GM18511 (cell line): ENCODE measurements at regions not wholly inside any gene's neighbourhood (a gene's known extent, or its start where the extent isn't known, plus 50 kb on each side); places are given as distances from the start of the nearest gene placed in this dataset.
"Not testable (repeated sequence)": the region's sequence is repeated elsewhere in the genome, so short reads cannot be mapped to it uniquely, and the experiment has no call there.

Experiments
- ATAC-seq: cut with Tn5 transposase; IDR thresholded peaks from one replicate; pipeline ENCODE4 v1.9.1; 2021; ENCODE audit warnings: mild to moderate bottlenecking, moderate library complexity; ENCODE audit not compliant: unreplicated experiment

- no peak for ATAC-seq
Measured at GRCh38 chr12:97616946-97617345, 154.3 kb downstream of the RMST start.

- no peak for ATAC-seq
Measured at GRCh38 chr12:97628962-97629361, 166.4 kb downstream of the RMST start.

- ATAC-seq = no peak
Measured at GRCh38 chr12:97629382-97629781, 166.8 kb downstream of the RMST start.

GRCh38 chr12:97630356-97630755 lies 167.8 kb downstream of the RMST start:
- ATAC-seq = no peak

GRCh38 chr12:97630875-97631274 lies 168.3 kb downstream of the RMST start:
- no peak for ATAC-seq

GRCh38 chr12:97637770-97638169 lies 175.2 kb downstream of the RMST start:
- ATAC-seq = no peak

GRCh38 chr12:97638739-97639138 lies 176.1 kb downstream of the RMST start:
- ATAC-seq = no peak

- ATAC-seq = no peak
Measured at GRCh38 chr12:97639702-97640101, 177.1 kb downstream of the RMST start.

- ATAC-seq = no peak
Measured at GRCh38 chr12:97640826-97641225, 178.2 kb downstream of the RMST start.

GRCh38 chr12:97642911-97643310 lies 180.3 kb downstream of the RMST start:
- no peak for ATAC-seq

- ATAC-seq = no peak
Measured at GRCh38 chr12:97643924-97644323, 181.3 kb downstream of the RMST start.

- ATAC-seq = no peak
Measured at GRCh38 chr12:97645726-97646125, 183.1 kb downstream of the RMST start.

- ATAC-seq = no peak
Measured at GRCh38 chr12:97647142-97647541, 184.5 kb downstream of the RMST start.

- ATAC-seq = no peak
Measured at GRCh38 chr12:97650242-97650641, 187.6 kb downstream of the RMST start.

GRCh38 chr12:97656548-97656947 lies 193.9 kb downstream of the RMST start:
- not testable (repeated sequence) for ATAC-seq

GRCh38 chr12:97659117-97659880 lies 196.7 kb downstream of the RMST start:
- no peak for ATAC-seq

GRCh38 chr12:97666263-97666662 lies 203.7 kb downstream of the RMST start:
- no peak for ATAC-seq

- ATAC-seq = no peak
Measured at GRCh38 chr12:97672870-97673269, 210.3 kb downstream of the RMST start.

- no peak for ATAC-seq
Measured at GRCh38 chr12:97680751-97681150, 218.1 kb downstream of the RMST start.

- peak; percentile 89 for ATAC-seq
Measured at GRCh38 chr12:97681612-97682504, 219.3 kb downstream of the RMST start.

- no peak for ATAC-seq
Measured at GRCh38 chr12:97685360-97685759, 222.8 kb downstream of the RMST start.

GRCh38 chr12:97701901-97702300 lies 239.3 kb downstream of the RMST start:
- no peak for ATAC-seq
